ENCODE measurements at regions not wholly inside any gene's neighbourhood (a gene's known extent, or its start where the extent isn't known, plus 50 kb on each side); places are given as distances from the start of the nearest gene placed in this dataset.

- CTCF ChIA-PET, result no interaction called here
- DNase-seq (ENCODE audit: low read depth, low spot score), result no peak
- peaks cover 2% of the 10 kb centered on the region for H3K9me3 ChIP-seq (replicated peaks; ENCODE audit: control insufficient read depth, insufficient read depth, low read length)
- intact Hi-C loops (cut with micrococcal nuclease) (no loop called here), dilution Hi-C loops (cut with MboI; ENCODE audit: extremely low pct_ligation_motif_present, low sequenced_read_pairs) (no loop called here)
- H3K9me1 ChIP-seq (replicated peaks; ENCODE audit: control insufficient read depth, extremely low read depth, insufficient read depth, low read length), result no peaks in the 10 kb centered on the region
- POLR2A ChIA-PET, result no interaction called here
- no peak overlapping the region for H3K9ac ChIP-seq (replicated peaks; ENCODE audit: extremely low read depth, insufficient read depth, low read length)
- H3K27ac ChIP-seq (ENCODE audit: insufficient read depth, low read depth, low read length), result no peak overlapping the region
- TF ChIP-seq EZH2 (IDR thresholded peaks at IDR 0.05; ENCODE audit: borderline replicate concordance, low read depth, low read length, severe bottlenecking) (no peak), FOS (IDR thresholded peaks at IDR 0.05; ENCODE audit: borderline replicate concordance, insufficient read depth, low read length) (no peak)
- H3K4me2 ChIP-seq (ENCODE audit: insufficient read depth, low read length), result no peak overlapping the region
- no TSS peak for BruUV-seq (replicated peaks)
- no peak for FAIRE-seq
- no peaks in the 10 kb centered on the region for H4K20me1 ChIP-seq (replicated peaks; ENCODE audit: control insufficient read depth, extremely low read depth, insufficient read depth, low read length)
- H3K79me2 ChIP-seq (ENCODE audit: control insufficient read depth, insufficient read depth, low read length), result no peaks in the 10 kb centered on the region
- H3K36me3 ChIP-seq (ENCODE audit: control insufficient read depth in 2 of 2, extremely low read depth in 1 of 2, insufficient read depth in 2 of 2, low read length in 2 of 2), result no peaks in the 10 kb centered on the region
- H3K4me3 ChIP-seq (replicated peaks in 1 of 3; ENCODE audit: insufficient read depth in 1 of 3, low read depth in 1 of 3, low read length in 3 of 3), result no peak overlapping the region
- H2AFZ ChIP-seq (ENCODE audit: low read depth, low read length), result no peak overlapping the region
- H3K27me3 ChIP-seq (ENCODE audit: control insufficient read depth in 2 of 2, insufficient read depth in 2 of 2, low read length in 2 of 2), result no peaks in the 10 kb centered on the region
- no peaks in the 10 kb centered on the region for H3K4me1 ChIP-seq (ENCODE audit: control insufficient read depth, extremely low read depth, insufficient read depth, low read length)
These were observed 301.6 kb downstream of the FRK start for GRCh38 chr6:115759051-115759450.

GRCh38 chr6:115753446-115753845 lies 307.2 kb downstream of the FRK start:
- no peak for DNase-seq (ENCODE audit: low read depth, low spot score)
- no TSS peak for BruUV-seq (replicated peaks)

More at GRCh38 chr6:115753446-115753845, 307.2 kb downstream of the FRK start:
- no peak overlapping the region for H3K4me2 ChIP-seq (ENCODE audit: insufficient read depth, low read length)
- ChIA-PET POLR2A (no interaction called here), CTCF (no interaction called here)
- H4K20me1 ChIP-seq (replicated peaks; ENCODE audit: control insufficient read depth, extremely low read depth, insufficient read depth, low read length), result no peaks in the 10 kb centered on the region
- H3K36me3 ChIP-seq (ENCODE audit: control insufficient read depth in 2 of 2, extremely low read depth in 1 of 2, insufficient read depth in 2 of 2, low read length in 2 of 2), result no peaks in the 10 kb centered on the region
- dilution Hi-C loops (cut with MboI; ENCODE audit: extremely low pct_ligation_motif_present, low sequenced_read_pairs), result no loop called here
- no peak overlapping the region for H3K9ac ChIP-seq (replicated peaks; ENCODE audit: extremely low read depth, insufficient read depth, low read length)
- intact Hi-C loops (cut with micrococcal nuclease), result no loop called here
- H3K9me1 ChIP-seq (replicated peaks; ENCODE audit: control insufficient read depth, extremely low read depth, insufficient read depth, low read length), result no peaks in the 10 kb centered on the region
- no peak for TF ChIP-seq MYC (IDR thresholded peaks at IDR 0.05; ENCODE audit: low read depth, low read length)
- TF ChIP-seq FOS (IDR thresholded peaks at IDR 0.05; ENCODE audit: borderline replicate concordance, insufficient read depth, low read length), result no peak
- no peak for TF ChIP-seq POLR2AphosphoS5 (IDR thresholded peaks at IDR 0.05; ENCODE audit: insufficient read depth, low read depth, low read length)
- TF ChIP-seq POLR2A (IDR thresholded peaks at IDR 0.05; ENCODE audit: low read depth, low read length), result no peak
- no peak for TF ChIP-seq GATA2 (IDR thresholded peaks at IDR 0.05; ENCODE audit: insufficient read depth, insufficient read length, low read depth, low read length)
- TF ChIP-seq MAX (IDR thresholded peaks at IDR 0.05; ENCODE audit: insufficient read depth, insufficient read length), result no peak
- TF ChIP-seq CTCF (IDR thresholded peaks at IDR 0.05; ENCODE audit: extremely low read depth in 1 of 2, insufficient read depth in 1 of 2, low read depth in 1 of 2, low read length in 2 of 2), result no peak
- TF ChIP-seq EZH2 (IDR thresholded peaks at IDR 0.05; ENCODE audit: borderline replicate concordance, low read depth, low read length, severe bottlenecking), result no peak
- no peak for TF ChIP-seq JUN (IDR thresholded peaks at IDR 0.05; ENCODE audit: borderline replicate concordance, insufficient read depth, insufficient read length, low read depth)
- no peak overlapping the region for H3K4me3 ChIP-seq (replicated peaks in 1 of 3; ENCODE audit: insufficient read depth in 1 of 3, low read depth in 1 of 3, low read length in 3 of 3)
- FAIRE-seq, result no peak
- H3K79me2 ChIP-seq (ENCODE audit: control insufficient read depth, insufficient read depth, low read length), result no peaks in the 10 kb centered on the region
- no peak overlapping the region for H3K27ac ChIP-seq (ENCODE audit: insufficient read depth, low read depth, low read length)
- H3K9me3 ChIP-seq (replicated peaks; ENCODE audit: control insufficient read depth, insufficient read depth, low read length), result no peaks in the 10 kb centered on the region
- no peaks in the 10 kb centered on the region for H3K4me1 ChIP-seq (ENCODE audit: control insufficient read depth, extremely low read depth, insufficient read depth, low read length)
- H2AFZ ChIP-seq (ENCODE audit: low read depth, low read length), result no peak overlapping the region
- no peaks in the 10 kb centered on the region for H3K27me3 ChIP-seq (ENCODE audit: control insufficient read depth in 2 of 2, insufficient read depth in 2 of 2, low read length in 2 of 2)
